ENCODE measurements at regions not wholly inside any gene's neighbourhood (a gene's known extent, or its start where the extent isn't known, plus 50 kb on each side); places are given as distances from the start of the nearest gene placed in this dataset.

DNA sequence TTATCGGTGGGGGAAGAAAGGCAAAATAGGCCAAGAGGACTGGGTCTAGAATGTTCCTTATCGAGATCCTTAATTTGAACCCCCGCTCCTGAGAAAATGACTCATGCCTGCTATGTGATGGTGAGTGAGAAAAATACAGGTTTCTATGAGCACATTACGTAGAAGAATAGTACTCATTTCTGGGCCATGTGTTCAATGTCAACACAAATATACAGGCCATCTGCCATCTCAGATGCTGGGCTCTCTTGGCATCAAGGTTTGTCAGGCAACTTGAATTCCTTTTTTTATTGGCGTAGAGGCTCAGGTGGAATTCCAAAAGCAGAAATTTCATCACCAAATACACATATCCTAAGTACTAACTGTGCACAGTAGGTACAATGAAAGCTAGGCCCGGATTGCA lies 81.4 kb upstream of the TRIM2 start:
- H3K9me3 ChIP-seq (ENCODE audit: control insufficient read depth, insufficient read depth, low read length) = no peaks in the 10 kb centered on the region; the same call in 1 of the 2 replicates
- H3K27ac ChIP-seq (ENCODE audit: low read depth, low read length) = no peak overlapping the region
- TF ChIP-seq, protein P1, sequence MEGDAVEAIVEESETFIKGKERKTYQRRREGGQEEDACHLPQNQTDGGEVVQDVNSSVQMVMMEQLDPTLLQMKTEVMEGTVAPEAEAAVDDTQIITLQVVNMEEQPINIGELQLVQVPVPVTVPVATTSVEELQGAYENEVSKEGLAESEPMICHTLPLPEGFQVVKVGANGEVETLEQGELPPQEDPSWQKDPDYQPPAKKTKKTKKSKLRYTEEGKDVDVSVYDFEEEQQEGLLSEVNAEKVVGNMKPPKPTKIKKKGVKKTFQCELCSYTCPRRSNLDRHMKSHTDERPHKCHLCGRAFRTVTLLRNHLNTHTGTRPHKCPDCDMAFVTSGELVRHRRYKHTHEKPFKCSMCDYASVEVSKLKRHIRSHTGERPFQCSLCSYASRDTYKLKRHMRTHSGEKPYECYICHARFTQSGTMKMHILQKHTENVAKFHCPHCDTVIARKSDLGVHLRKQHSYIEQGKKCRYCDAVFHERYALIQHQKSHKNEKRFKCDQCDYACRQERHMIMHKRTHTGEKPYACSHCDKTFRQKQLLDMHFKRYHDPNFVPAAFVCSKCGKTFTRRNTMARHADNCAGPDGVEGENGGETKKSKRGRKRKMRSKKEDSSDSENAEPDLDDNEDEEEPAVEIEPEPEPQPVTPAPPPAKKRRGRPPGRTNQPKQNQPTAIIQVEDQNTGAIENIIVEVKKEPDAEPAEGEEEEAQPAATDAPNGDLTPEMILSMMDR (IDR thresholded peaks at IDR 0.05; ENCODE audit: low read depth, low read length) = no peak
- DNase-seq (ENCODE audit: low read depth, low spot score) = no peak
- H3K4me3 ChIP-seq (ENCODE audit: low read depth, low read length) = no peak overlapping the region
- POLR2A ChIA-PET = no interaction called here
- CTCF ChIA-PET = no interaction called here
- no peaks in the 10 kb centered on the region for H3K27me3 ChIP-seq (ENCODE audit: control insufficient read depth, insufficient read depth, low read length)

DNA sequence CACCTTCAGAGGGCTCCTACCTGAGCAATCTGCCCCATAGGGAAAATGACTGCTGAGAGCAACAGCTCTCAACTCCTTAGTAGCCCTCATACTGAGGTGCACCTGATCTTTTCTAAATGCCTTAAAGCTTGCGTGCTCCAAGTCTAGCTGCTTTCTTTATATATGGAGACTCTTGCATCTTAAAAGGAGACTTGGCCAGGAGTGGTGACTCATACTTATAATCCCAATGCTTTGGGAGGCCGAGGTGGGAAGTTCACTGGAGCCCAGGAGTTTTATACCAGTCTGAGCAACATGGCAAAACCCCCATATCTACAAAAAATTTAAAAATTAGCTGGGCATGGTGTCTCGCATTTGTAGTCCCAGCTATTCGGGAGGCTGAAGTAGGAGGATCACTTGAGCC lies 78.1 kb upstream of the TRIM2 start:
- H3K27ac ChIP-seq (ENCODE audit: low read depth, low read length) = no peak overlapping the region
- ChIA-PET CTCF (interaction anchor here (0.6 to 4.2 kb wide), 17 partner anchors 7 to 717 kb away, joined by 3 to 224 read pairs (median 3); partner anchors contain the start of genes ARFIP1 and TIGD4), POLR2A (no interaction called here)
- TF ChIP-seq, protein P1 (IDR thresholded peaks at IDR 0.05; ENCODE audit: low read depth, low read length) = no peak
- no peak for DNase-seq (ENCODE audit: low read depth, low spot score)
- no peaks in the 10 kb centered on the region; the same call in 1 of the 2 replicates for H3K9me3 ChIP-seq (ENCODE audit: control insufficient read depth, insufficient read depth, low read length)
- H3K4me3 ChIP-seq (ENCODE audit: low read depth, low read length) = no peak overlapping the region
- H3K27me3 ChIP-seq (ENCODE audit: control insufficient read depth, insufficient read depth, low read length) = no peaks in the 10 kb centered on the region

DNA sequence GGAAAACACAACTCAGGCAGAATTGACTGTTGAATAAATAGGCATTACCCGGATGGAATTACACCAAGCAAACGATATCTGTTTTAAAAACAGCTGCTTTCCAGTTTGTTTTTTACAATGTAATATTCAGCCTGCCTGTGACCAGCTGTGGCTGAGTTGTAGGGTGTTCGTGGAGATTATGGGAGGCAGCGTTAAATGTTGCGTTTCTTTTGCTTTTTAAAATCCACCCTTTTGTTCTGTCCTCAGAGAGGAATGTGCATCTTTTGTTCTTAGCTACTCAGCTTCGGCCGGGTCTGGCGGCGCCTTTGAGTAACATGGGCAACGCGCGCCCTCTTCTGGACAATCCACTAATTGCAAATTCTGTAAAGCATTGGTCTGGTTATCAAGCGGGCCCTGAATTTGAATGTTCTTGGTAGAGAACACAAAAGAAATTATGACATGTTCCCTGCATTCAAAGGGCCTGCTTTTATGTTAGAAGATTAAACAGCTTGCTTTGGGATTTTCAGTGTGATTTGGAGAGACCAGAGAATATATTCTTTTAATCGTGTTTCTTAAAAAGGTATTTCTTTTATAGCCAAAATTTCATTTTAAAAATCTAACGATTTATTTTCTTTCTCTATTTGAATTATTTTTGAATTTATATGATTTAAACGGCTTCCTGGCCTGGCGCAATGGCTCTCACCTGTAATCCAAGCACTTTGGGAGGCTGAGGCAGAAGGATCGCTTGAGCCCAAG lies 76.3 kb upstream of the TRIM2 start:
- Histone ChIP-seq H3K27ac (ENCODE audit: low read depth, low read length) (no peak overlapping the region), H3K9me3 (ENCODE audit: control insufficient read depth, insufficient read depth, low read length) (no peaks in the 10 kb centered on the region; the same call in 1 of the 2 replicates), H3K27me3 (ENCODE audit: control insufficient read depth, insufficient read depth, low read length) (no peaks in the 10 kb centered on the region), H3K4me3 (ENCODE audit: low read depth, low read length) (no peak overlapping the region)
- TF ChIP-seq, protein P1 (IDR thresholded peaks at IDR 0.05; ENCODE audit: low read depth, low read length) = peak; percentile 84
- DNase-seq (ENCODE audit: low read depth, low spot score) = peak; percentile 65
- ChIA-PET POLR2A (interaction anchor here (0.6 kb wide), 1 partner anchor 13 kb away, joined by 3 read pairs; no protein-coding TSS in a partner anchor), CTCF (interaction anchor here (0.5 to 4.2 kb wide), 82 partner anchors 9 to 722 kb away, joined by 3 to 224 read pairs (median 4); partner anchors contain the start of genes ARFIP1 and TIGD4)

DNA sequence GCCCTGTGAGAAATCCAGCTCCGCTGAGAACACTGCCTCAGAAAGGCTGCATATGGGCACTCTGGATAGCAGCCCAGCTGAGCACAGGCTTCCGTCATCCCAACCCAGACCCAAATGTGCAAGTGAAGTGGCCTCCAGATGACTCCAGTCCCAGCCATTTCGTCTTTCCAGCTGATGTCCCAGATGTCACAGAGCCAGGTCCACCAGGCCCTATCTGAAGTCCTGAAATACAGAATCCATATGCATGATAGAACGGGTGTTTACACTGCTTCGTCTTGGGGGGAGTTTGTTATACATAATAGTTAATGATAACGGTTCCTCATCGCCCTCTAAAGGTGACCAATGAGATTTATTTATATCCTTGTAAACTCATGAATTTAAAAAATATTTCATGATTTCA lies 72.6 kb upstream of the TRIM2 start:
- CTCF ChIA-PET = interaction anchor here (0.6 to 1.5 kb wide), 6 partner anchors 11 to 1398 kb away, joined by 3 to 7 read pairs (median 4); no protein-coding TSS in a partner anchor
- H3K27ac ChIP-seq (ENCODE audit: low read depth, low read length) = no peak overlapping the region
- no peak overlapping the region for H3K4me3 ChIP-seq (ENCODE audit: low read depth, low read length)
- DNase-seq (ENCODE audit: low read depth, low spot score) = no peak
- TF ChIP-seq, protein P1 (IDR thresholded peaks at IDR 0.05; ENCODE audit: low read depth, low read length) = 0 out of 2 replicates have a peak, but pooled peaks have one; percentile 7
- POLR2A ChIA-PET = no interaction called here
- no peaks in the 10 kb centered on the region for H3K27me3 ChIP-seq (ENCODE audit: control insufficient read depth, insufficient read depth, low read length)
- no peaks in the 10 kb centered on the region; the same call in 1 of the 2 replicates for H3K9me3 ChIP-seq (ENCODE audit: control insufficient read depth, insufficient read depth, low read length)

- peaks cover 2% of the 10 kb centered on the region for H3K27me3 ChIP-seq (ENCODE audit: control insufficient read depth, insufficient read depth, low read length)
- H3K27ac ChIP-seq (ENCODE audit: low read depth, low read length) = no peak overlapping the region
- no peaks in the 10 kb centered on the region; the same call in 1 of the 2 replicates for H3K9me3 ChIP-seq (ENCODE audit: control insufficient read depth, insufficient read depth, low read length)
- TF ChIP-seq, protein P1 (IDR thresholded peaks at IDR 0.05; ENCODE audit: low read depth, low read length) = no peak
- POLR2A ChIA-PET = no interaction called here
- DNase-seq (ENCODE audit: low read depth, low spot score) = no peak
- CTCF ChIA-PET = interaction anchor here (1.1 to 2.3 kb wide), 5 partner anchors 10 to 290 kb away, joined by 3 to 16 read pairs (median 5); no protein-coding TSS in a partner anchor
- H3K4me3 ChIP-seq (ENCODE audit: low read depth, low read length) = no peak overlapping the region
These were observed 67.1 kb upstream of the TRIM2 start for GRCh38 chr4:153137159-153137558.
